ENCODE measurements at regions not wholly inside any gene's neighbourhood (a gene's known extent, or its start where the extent isn't known, plus 50 kb on each side); places are given as distances from the start of the nearest gene placed in this dataset.

- TF ChIP-seq FOXO4 (CRISPR knock-in tag; IDR thresholded peaks at IDR 0.05) = no peak
- TF ChIP-seq GABPB2 (CRISPR knock-in tag; conservative IDR thresholded peaks at IDR 0.05) = no peak
- TF ChIP-seq NONO (IDR thresholded peaks at IDR 0.05; ENCODE audit: low read depth in 2 of 2, low read length in 1 of 2) = no peak
- no peak for TF ChIP-seq NFATC3 (IDR thresholded peaks at IDR 0.05)
- TF ChIP-seq DLX4 (CRISPR knock-in tag; IDR thresholded peaks at IDR 0.05) = no peak
Measured at GRCh38 chr2:168346725-168347477, 99.5 kb upstream of the STK39 start (continued).

GRCh38 chr2:168348076-168348475 lies 100.7 kb upstream of the STK39 start:
- H3K36me3 ChIP-seq (ENCODE audit: control insufficient read depth, insufficient read depth, low read length) = no peaks in the 10 kb centered on the region
- no peak overlapping the region for H2AFZ ChIP-seq (ENCODE audit: low read depth, low read length)
- H3K9me3 ChIP-seq (replicated peaks; ENCODE audit: control insufficient read depth, insufficient read depth, low read depth, low read length) = no peaks in the 10 kb centered on the region
- DNase-seq (ENCODE audit: extremely low read depth in 1 of 4, low spot score in 3 of 4) = peak; percentile 54 to 66 (median 60)
- H4K20me1 ChIP-seq (replicated peaks; ENCODE audit: control insufficient read depth, insufficient read depth, low read length) = no peaks in the 10 kb centered on the region
- intact Hi-C loops (cut with micrococcal nuclease) = loop anchor here (5.0 to 10.0 kb wide), 4 partner anchors 424 to 874 kb away; no protein-coding TSS in a partner anchor
- 8% methylated on average over 2 of the region's 2 CpGs for whole genome bisulfite sequencing (ENCODE audit: insufficient coverage, low coverage, missing lambda C conversion rate)
- H3K27ac ChIP-seq (ENCODE audit: extremely low read depth, low read depth, low read length) = no peak overlapping the region
- no peak overlapping the region for H3K4me2 ChIP-seq (ENCODE audit: insufficient read depth, low read length)
- BruUV-seq (replicated peaks) = no TSS peak
- ChIA-PET POLR2A (interaction anchor here (1.6 kb wide), 1 partner anchor 10 kb away, joined by 4 read pairs; no protein-coding TSS in a partner anchor), CTCF (ENCODE audit: low intra/inter-chr PET ratio) (interaction anchor here (1.0 to 3.0 kb wide), 2 partner anchors 411 to 572 kb away, joined by 3 to 33 read pairs; no protein-coding TSS in a partner anchor)
- no peaks in the 10 kb centered on the region; a peak in 1 of 5 replicates for H3K4me1 ChIP-seq (replicated peaks in 1 of 2; ENCODE audit: control insufficient read depth in 2 of 2, insufficient read depth in 2 of 2, low read length in 2 of 2)
- ATAC-seq = peak; percentile 96
- no peaks in the 10 kb centered on the region for H3K79me2 ChIP-seq (ENCODE audit: control insufficient read depth, insufficient read depth, low read length)
- FAIRE-seq = peak; percentile 74
- H3K9ac ChIP-seq (ENCODE audit: insufficient read depth in 1 of 2, low read depth in 2 of 2, low read length in 2 of 2) = no peak overlapping the region
- 0 out of 5 replicates have a peak, but pooled peaks cover 0 to 4% of the 10 kb centered on the region in 2 experiments for H3K27me3 ChIP-seq (ENCODE audit: control insufficient read depth in 2 of 2, insufficient read depth in 2 of 2, low read length in 2 of 2)
- no peaks in the 10 kb centered on the region for H3K9me1 ChIP-seq (ENCODE audit: control insufficient read depth, insufficient read depth, low read length)
- in situ Hi-C loops (cut with MboI) = loop anchor here (5.0 to 10.0 kb wide), 3 partner anchors 409 to 877 kb away; no protein-coding TSS in a partner anchor
- H3K4me3 ChIP-seq = no peak overlapping the region
- TF ChIP-seq SFPQ (IDR thresholded peaks at IDR 0.05; ENCODE audit: low read depth, low read length) = no peak
- TF ChIP-seq ILK (tag; IDR thresholded peaks at IDR 0.05; ENCODE audit: borderline replicate concordance, low read depth) = no peak

All from K562 (cell line).